ENCODE measurements at regions not wholly inside any gene's neighbourhood (a gene's known extent, or its start where the extent isn't known, plus 50 kb on each side); places are given as distances from the start of the nearest gene placed in this dataset.

- H3K4me3 ChIP-seq (ENCODE audit: low read depth, low read length): no peak overlapping the region
- H3K4me1 ChIP-seq (ENCODE audit: control insufficient read depth, insufficient read depth, low read length): no peaks in the 10 kb centered on the region
- H3K36me3 ChIP-seq (ENCODE audit: control insufficient read depth in 2 of 2, insufficient read depth in 1 of 2, low read length in 2 of 2): no peaks in the 10 kb centered on the region
- ChIA-PET POLR2A (no interaction called here), CTCF (interaction anchor here (0.6 kb wide), 1 partner anchor 71 kb away, joined by 3 read pairs; no protein-coding TSS in a partner anchor)
- H3K9me3 ChIP-seq (ENCODE audit: control insufficient read depth, insufficient read depth, low read depth, low read length): no peaks in the 10 kb centered on the region
- no peak for TF ChIP-seq ZNF792 (tag by site-specific recombination; IDR thresholded peaks at IDR 0.05)
- TF ChIP-seq ZNF555 (tag by site-specific recombination; conservative IDR thresholded peaks at IDR 0.05): no peak
- TF ChIP-seq EGR2 (tag by site-specific recombination; IDR thresholded peaks at IDR 0.05; ENCODE audit: low read depth): peak; percentile 42; the same call in 1 of the 2 replicates
- no peak for TF ChIP-seq SP3 (tag by site-specific recombination; IDR thresholded peaks at IDR 0.05)
- no peak for TF ChIP-seq KLF7 (tag by site-specific recombination; IDR thresholded peaks at IDR 0.05; ENCODE audit: borderline replicate concordance)
- H3K27ac ChIP-seq (ENCODE audit: extremely low read depth, low read depth, low read length): no peak overlapping the region
Measured at GRCh38 chr15:77695961-77696582, 63.4 kb upstream of the LINGO1 start.

GRCh38 chr15:77695548-77695947 lies 62.8 kb upstream of the LINGO1 start:
- no peak overlapping the region for H3K27ac ChIP-seq (ENCODE audit: extremely low read depth, low read depth, low read length)
- CTCF ChIA-PET: no interaction called here
- H3K4me3 ChIP-seq (ENCODE audit: low read depth, low read length): no peak overlapping the region
- H3K36me3 ChIP-seq (ENCODE audit: control insufficient read depth in 2 of 2, insufficient read depth in 1 of 2, low read length in 2 of 2): no peaks in the 10 kb centered on the region
- POLR2A ChIA-PET: no interaction called here
- no peaks in the 10 kb centered on the region for H3K4me1 ChIP-seq (ENCODE audit: control insufficient read depth, insufficient read depth, low read length)
- TF ChIP-seq ZSCAN4 (tag by site-specific recombination; IDR thresholded peaks at IDR 0.05): no peak
- TF ChIP-seq SP3 (tag by site-specific recombination; IDR thresholded peaks at IDR 0.05): no peak
- TF ChIP-seq, protein P1, sequence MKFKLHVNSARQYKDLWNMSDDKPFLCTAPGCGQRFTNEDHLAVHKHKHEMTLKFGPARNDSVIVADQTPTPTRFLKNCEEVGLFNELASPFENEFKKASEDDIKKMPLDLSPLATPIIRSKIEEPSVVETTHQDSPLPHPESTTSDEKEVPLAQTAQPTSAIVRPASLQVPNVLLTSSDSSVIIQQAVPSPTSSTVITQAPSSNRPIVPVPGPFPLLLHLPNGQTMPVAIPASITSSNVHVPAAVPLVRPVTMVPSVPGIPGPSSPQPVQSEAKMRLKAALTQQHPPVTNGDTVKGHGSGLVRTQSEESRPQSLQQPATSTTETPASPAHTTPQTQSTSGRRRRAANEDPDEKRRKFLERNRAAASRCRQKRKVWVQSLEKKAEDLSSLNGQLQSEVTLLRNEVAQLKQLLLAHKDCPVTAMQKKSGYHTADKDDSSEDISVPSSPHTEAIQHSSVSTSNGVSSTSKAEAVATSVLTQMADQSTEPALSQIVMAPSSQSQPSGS (tag by site-specific recombination; IDR thresholded peaks at IDR 0.05; ENCODE audit: low read depth): no peak
- no peak for TF ChIP-seq OVOL3 (tag by site-specific recombination; IDR thresholded peaks at IDR 0.05)
- no peak for TF ChIP-seq ZSCAN16 (tag by site-specific recombination; IDR thresholded peaks at IDR 0.05)
- TF ChIP-seq, protein P2, sequence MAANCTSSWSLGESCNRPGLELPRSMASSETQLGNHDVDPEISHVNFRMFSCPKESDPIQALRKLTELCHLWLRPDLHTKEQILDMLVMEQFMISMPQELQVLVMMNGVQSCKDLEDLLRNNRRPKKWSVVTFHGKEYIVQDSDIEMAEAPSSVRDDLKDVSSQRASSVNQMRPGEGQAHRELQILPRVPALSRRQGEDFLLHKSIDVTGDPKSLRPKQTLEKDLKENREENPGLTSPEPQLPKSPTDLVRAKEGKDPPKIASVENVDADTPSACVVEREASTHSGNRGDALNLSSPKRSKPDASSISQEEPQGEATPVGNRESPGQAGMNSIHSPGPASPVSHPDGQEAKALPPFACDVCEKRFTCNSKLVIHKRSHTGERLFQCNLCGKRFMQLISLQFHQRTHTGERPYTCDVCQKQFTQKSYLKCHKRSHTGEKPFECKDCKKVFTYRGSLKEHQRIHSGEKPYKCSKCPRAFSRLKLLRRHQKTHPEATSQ (tag by site-specific recombination; IDR thresholded peaks at IDR 0.05): no peak
- TF ChIP-seq ZNF335 (tag by site-specific recombination; conservative IDR thresholded peaks at IDR 0.05): no peak
- TF ChIP-seq ZNF23 (tag by site-specific recombination; IDR thresholded peaks at IDR 0.05; ENCODE audit: borderline replicate concordance): no peak
- no peaks in the 10 kb centered on the region for H3K9me3 ChIP-seq (ENCODE audit: control insufficient read depth, insufficient read depth, low read depth, low read length)

GRCh38 chr15:77693576-77693975 lies 60.9 kb upstream of the LINGO1 start:
- no peaks in the 10 kb centered on the region for H3K9me3 ChIP-seq (ENCODE audit: control insufficient read depth, insufficient read depth, low read depth, low read length)
- H3K4me1 ChIP-seq (ENCODE audit: control insufficient read depth, insufficient read depth, low read length): no peaks in the 10 kb centered on the region
- no peak overlapping the region for H3K27ac ChIP-seq (ENCODE audit: extremely low read depth, low read depth, low read length)
- POLR2A ChIA-PET: interaction anchor here (0.6 kb wide), 1 partner anchor 549 kb away, joined by 6 read pairs; no protein-coding TSS in a partner anchor
- H3K36me3 ChIP-seq (ENCODE audit: control insufficient read depth in 2 of 2, insufficient read depth in 1 of 2, low read length in 2 of 2): no peaks in the 10 kb centered on the region
- CTCF ChIA-PET: interaction anchor here (0.6 kb wide), 1 partner anchor 129 kb away, joined by 5 read pairs; no protein-coding TSS in a partner anchor
- H3K4me3 ChIP-seq (ENCODE audit: low read depth, low read length): no peak overlapping the region
- no peak for TF ChIP-seq PRDM10 (tag by site-specific recombination; IDR thresholded peaks at IDR 0.05)
- no peak for TF ChIP-seq ZNF488 (tag by site-specific recombination; IDR thresholded peaks at IDR 0.05)
- TF ChIP-seq SCRT1 (tag by site-specific recombination; IDR thresholded peaks at IDR 0.05; ENCODE audit: borderline replicate concordance): no peak
- TF ChIP-seq ZBTB21 (tag by site-specific recombination; IDR thresholded peaks at IDR 0.05): no peak
- TF ChIP-seq ZNF292 (tag by site-specific recombination; IDR thresholded peaks at IDR 0.05; ENCODE audit: borderline replicate concordance, low read depth): no peak
- no peak for TF ChIP-seq BCL11B (tag by site-specific recombination; IDR thresholded peaks at IDR 0.05; ENCODE audit: low read depth)
- no peak for TF ChIP-seq ZNF530 (tag by site-specific recombination; IDR thresholded peaks at IDR 0.05; ENCODE audit: low read depth)
- no peak for TF ChIP-seq KLF10 (tag by site-specific recombination; IDR thresholded peaks at IDR 0.05)
- no peak for TF ChIP-seq ZNF302 (tag by site-specific recombination; IDR thresholded peaks at IDR 0.05; ENCODE audit: low read depth)

Data from HEK293 (cell line).